Left lobe of liver (tissue), 2 donors: ENCODE measurements at regions not wholly inside any gene's neighbourhood (a gene's known extent, or its start where the extent isn't known, plus 50 kb on each side); places are given as distances from the start of the nearest gene placed in this dataset.
A peak's percentile ranks its signal among the peaks of the same experiment; 100 is the strongest.
"Not testable (repeated sequence)": the region's sequence is repeated elsewhere in the genome, so short reads cannot be mapped to it uniquely, and the experiment has no call there.

Experiments used
- ATAC-seq: fragments of 200-7000 bp; cut with Tn5 transposase; one replicate; pipeline ENCODE4 v1.9.1; 2020; ENCODE audit warnings: mild to moderate bottlenecking, moderate library complexity
- DNase-seq: peaks from one replicate; pipeline ENCODE4 v3.0.0-alpha.2; 2020; ENCODE audit warnings: low spot score
- donor health status: DM: no; HTN: no; CAD: no; lungs with moderate emphysema.
- donor health status: DM: no; HTN: yes; CAD: no.

DNA sequence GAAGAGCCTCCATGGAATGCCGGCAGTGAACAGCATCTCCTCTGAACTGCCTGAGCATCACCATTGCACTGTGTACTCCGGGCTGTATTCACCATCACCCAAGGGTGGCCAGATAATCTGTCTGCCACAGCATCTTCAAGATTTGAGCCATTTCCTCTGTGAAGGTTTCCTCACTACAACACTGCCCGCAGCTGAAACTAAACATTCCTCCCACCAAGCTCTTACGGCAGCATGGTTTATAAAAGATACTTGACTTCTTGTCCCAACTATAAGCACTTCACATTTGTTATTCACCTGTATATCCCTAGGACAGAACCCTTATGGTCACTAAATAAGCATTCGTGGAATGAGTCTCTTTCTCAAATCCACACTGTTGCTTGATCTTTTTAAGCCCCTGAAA is 125.9 kb downstream of the SST start:
- ATAC-seq (no peak), DNase-seq (no peak)

DNA sequence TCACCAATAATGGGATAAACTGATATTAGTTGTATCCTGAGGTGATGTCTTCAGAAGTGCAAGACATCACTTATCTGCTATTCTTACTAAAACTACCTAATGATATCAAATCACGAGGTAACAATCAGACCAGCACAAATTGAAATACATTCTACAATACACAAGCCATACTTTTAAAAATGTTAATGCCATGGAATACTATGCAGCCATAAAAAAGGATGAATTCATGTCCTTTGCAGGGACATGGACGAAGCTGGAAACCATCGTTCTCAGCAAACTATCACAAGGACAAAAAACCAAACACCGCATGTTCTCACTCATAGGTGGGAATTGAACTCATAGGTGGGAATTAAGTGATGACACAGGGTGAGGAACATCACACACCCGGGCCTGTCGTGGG is 129.3 kb downstream of the SST start:
- ATAC-seq, result no peak
- DNase-seq, result no peak

DNA sequence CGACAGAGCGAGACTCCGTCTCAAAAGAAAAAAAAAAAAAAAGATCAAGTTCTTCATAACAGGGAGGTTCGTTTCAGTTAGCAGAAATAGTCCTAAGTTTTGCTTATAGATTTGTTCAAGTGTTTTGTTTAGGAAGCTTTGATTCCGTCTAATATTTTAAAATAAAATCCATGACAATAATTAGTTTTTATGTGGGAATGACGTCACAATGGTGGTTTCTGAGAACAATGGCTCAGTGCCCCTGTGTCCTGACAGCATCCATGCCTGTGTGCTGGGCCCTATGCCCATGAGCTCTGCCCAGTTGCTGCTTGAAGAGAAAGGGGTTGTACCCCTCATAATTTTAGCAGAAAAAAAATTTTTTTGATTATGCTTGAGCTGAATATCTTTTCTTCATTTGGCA is 134.0 kb downstream of the SST start:
- ATAC-seq, result no peak
- no peak for DNase-seq

DNA sequence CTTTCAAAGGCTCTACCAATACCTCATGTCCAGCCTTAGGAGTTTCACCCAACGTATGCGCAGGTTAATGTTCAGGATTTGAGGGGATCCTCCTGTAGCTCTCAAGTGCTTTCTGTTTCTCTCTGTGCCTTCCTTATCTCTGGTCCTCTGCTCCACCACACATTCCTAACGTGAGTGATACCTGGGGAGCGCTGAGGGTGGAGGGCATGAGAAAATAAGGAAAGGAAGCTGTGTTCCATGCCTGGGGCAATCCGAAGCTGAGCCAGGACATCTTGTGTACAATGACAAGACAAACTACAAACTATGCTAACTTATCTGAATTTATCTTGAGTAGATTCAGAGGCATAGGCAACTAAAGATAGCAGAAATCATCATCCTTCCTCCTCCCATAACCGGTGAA is 136.4 kb downstream of the SST start:
- DNase-seq (no peak), ATAC-seq (no peak)

DNA sequence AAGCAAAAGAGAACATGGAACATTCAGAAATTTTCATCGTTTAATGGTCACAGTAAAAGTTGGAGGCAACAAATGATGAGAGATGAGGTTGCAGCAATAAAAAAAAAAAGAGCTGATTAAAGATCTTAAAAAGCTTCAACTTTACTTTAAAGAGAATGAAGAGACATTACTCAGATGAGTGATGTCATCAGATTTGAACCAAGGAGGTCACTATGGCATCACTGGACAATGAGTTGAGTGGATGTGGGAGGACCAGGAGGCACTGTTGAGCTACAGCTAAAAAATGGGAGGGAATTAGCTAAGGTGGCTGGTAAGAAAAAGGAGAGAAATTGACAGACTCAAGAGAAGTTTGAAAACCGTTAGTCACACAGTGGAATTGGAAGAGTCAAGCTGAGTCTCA is 138.4 kb downstream of the SST start:
- ATAC-seq (no peak), DNase-seq (no peak)

DNA sequence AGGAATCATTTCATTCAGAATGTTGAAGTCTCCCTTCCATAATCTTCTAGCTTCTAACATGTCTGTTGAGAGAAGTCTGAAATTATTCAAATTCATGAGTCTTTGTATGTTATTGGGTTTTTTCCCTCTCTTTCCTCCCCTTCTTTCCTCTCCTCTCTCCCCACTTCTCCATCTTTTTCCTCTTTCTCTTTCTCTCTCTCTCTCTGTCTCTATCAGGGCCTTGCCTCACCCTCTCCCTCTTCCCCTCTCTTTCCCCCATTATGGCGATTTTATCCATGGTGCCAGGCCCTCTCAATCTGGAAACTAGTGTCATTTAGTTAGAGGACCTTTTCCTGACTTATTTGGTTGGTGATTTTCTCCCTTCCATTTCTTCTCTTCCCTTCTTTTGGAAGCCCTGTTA is 147.3 kb downstream of the SST start:
- no peak for DNase-seq
- no peak for ATAC-seq

DNA sequence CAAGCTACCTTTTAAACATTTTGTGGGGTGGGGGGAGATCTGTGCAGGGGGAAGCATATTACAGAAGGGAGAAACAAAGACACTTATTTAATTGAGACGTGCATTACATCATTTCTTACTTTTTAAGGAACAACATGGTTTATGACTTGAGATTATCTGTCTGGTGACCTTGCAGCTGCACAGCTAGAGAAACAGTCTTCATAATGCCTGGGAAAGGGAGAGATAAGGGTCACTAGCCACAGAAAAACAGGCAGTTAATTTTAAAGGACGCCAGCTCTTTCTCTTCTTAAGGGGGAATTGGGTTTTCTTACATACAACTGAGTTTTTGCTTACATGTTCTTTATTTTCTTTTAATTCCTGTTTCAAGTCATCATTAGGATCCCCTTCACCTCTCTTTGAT is 147.9 kb downstream of the SST start:
- ATAC-seq (no peak), DNase-seq (no peak)

DNA sequence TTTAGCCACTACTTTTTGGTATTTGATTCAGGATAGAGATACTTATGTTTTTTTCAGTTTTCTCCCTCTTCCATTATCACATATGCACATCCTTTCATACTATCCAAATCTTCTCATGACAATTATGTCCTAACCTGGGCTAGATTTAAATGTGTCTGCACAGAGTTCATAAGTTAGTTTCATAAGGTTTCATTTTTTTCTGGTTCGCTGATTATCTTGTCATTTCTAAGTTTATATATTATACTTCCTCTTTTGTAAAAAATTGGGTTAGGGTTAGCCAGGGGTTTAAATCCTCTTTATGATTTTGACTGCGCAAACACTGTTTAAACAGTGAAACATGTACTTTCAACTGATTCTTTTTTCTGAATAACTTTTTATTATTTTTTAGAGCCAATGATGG is 148.6 kb downstream of the SST start:
- DNase-seq, result no peak
- ATAC-seq, result no peak

DNA sequence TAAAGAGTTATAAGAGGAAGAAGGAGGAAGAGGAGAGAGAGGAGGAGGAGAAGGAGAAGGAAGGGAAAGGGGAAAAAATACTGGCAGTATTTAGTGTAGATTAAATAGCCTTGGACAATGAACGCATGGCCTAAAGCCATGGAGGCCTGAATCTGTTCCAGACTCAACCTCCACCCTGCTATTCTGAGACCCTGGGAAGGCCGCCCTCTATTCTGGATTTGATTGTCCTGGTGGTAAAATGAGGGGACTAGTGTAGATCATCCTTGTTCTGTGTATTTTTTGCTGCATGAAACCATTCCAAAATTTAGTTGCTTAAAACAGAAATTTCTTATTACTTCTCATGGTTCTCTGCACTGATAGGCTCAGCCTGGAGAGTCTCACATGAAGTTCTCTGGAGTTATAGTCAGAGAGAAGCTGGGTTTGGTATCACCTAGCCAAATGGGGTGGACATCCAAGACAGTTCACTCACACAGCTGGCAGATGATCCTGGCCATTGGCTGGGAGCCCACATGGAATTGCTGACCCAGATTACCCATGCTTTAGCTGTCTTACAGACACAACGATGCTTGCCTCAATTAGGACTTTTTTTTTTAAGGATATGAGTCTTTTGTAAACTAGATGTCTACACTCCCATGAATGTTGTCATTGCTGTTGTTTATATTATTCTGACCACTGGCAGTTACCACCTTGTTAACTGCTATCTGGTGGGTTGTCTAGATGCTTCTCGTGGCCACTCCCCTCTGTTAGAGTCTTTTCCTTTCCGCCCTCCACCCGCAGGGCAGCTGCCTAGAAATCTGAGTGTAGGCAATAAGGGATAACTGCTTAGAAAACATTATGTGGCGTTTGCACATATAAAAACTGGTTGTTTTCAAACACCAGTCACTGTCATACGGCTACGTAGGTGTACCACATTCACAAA is 149.9 kb downstream of the SST start:
- DNase-seq, result peak; percentile 55
- ATAC-seq, result peak; percentile 67

DNA sequence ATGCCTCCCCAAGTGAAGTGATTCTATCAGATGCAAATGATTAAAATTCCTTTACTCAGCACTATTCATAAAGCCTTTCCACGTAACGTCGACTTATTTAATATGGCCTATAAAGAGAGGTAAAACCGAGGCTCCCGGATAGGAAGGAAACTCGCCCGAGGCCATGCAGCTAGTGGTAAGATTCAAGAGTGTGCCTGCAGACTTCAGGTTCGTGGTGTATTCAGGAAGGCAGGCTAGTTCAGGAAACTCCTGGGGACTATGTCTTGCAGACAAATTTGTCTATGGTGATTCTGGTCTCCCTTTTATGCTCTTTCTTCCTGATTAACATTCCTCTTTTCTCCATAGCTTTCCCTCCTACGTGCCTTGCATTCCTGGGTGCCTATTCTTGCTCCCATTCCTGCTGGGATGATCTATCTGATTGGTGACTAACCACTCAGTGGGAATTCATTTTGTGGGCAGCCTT is 150.7 kb downstream of the SST start:
- DNase-seq, result no peak
- no peak for ATAC-seq

DNA sequence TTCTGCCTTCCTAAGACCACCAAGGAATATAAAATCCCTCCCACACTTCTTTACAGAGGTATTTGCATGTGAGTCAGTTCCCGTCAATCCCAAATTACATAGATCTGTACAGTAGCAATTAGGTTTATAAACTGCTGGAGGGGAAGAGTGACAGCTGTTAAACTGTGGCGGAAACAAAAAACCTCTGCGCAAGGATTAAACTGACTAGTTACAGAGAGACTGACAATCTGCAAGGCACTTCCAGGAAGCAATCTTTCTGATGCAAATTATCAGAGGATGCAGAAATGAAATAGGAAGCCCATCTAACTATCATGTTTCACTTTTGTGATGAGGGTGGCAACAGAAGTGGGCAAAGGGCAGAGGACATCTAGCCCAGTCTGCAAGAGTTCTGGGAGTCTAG is 150.4 kb downstream of the RTP4 start:
- DNase-seq (no peak), ATAC-seq (no peak)

DNA sequence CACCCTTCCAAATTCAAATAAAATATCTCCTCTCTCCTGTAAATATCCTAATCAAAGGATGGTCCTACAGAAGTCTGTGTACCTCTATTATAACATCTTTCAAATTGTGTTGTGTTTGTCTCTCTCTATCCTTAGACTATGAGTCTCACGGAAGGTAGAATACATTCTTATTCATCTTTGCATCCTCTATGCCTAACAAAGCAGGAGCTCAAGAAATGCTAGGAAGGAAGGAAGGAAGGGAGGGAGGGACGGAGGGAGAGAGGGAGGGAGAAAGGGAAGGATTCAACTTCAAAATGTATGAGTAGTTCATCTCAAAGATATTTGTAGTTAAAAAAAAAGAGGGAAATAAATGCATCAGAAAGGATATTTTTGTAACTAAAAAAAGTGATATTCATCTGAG is 150.0 kb downstream of the RTP4 start:
- DNase-seq (no peak), ATAC-seq (no peak)

DNA sequence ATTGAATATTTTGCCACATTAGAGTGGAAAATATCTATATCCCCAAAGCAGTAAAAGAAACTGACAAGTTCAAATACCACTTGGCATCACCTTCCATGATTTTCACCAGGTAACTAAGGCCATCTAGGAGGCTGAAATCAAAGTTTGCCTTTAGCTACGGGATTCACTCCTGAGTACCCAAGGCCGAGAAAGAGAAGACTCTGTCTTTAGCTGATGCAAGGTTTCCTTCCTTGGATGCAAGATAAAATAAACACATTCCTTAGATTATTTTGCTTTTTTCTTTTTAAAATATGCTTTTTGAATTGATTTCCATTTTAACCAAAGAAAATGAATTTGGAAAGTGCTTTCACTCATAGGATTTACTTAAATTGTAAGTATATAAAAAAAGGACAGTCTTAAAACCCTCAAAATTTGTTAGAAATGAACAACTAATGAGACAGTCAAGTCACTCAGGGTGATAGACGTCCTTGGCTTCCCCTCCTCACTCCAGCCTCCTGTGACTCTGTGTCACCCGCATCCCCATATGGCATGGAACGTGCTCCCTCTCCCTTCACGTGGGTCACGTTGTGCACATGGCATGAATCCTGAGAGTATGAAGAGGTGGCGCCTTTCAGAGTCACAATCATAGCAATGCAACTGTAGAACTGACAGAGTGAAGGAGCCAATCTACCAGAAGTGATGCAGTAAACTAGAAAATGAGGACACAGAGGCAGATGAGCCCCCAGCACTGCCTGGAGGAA is 148.4 kb downstream of the RTP4 start:
- DNase-seq, result no peak
- ATAC-seq, result no peak

DNA sequence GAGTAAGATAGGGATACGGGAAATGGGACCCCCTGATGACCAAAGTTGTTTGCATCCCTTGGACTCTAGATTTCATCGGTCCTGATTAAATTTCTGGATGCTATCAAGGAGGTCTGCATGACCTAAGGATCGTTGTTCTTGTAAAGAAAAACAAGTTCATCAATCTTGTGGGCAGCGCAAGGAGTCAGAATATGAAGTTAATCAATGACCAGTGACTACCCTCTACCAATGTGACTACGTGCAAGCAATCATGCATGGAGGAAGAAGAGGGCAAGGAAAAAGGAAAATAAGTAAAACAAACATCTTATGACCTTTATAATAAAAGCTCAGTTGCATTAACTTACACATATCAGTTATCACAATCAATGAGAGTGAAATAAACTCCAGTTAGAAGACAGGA is 139.7 kb downstream of the RTP4 start:
- no peak for ATAC-seq
- no peak for DNase-seq

DNA sequence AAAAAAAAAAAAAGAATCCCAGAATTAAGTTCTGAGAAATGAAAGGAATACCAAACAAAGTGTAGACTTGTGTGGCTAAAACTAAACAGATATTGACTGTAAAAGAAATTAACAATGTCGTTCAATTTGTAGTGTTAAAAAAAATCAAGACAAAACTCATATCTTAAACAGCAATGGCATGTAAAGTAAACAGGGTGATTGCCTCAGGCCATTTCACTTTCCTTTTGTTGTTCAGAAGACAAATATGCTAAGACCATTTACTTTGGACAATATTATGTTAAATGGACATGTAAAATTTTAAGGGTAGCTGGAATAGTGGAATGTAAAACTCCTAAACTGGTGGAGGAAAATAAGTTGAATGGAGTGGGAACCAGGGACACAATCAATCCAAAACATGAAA is 139.1 kb downstream of the RTP4 start:
- ATAC-seq (no peak), DNase-seq (no peak)

DNA sequence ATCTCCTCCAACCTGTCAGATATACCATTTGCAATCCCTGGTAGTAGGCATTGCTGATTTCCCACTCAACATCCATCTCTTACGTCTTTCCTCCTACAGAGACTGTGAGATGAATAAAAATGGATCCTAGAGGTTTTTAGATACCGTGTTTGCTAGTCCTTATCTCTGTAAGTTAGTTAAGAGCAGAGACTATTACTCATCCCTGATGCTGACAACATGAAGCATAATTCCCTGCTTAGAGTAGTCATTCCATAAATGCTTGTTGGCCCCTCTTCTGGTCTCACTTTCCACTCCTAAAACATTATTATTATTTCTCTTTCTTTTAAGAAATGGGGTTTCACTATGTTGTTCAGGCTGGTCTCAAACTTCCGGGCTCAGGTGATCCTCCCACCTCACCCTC is 136.2 kb downstream of the RTP4 start:
- DNase-seq, result no peak
- no peak for ATAC-seq

DNA sequence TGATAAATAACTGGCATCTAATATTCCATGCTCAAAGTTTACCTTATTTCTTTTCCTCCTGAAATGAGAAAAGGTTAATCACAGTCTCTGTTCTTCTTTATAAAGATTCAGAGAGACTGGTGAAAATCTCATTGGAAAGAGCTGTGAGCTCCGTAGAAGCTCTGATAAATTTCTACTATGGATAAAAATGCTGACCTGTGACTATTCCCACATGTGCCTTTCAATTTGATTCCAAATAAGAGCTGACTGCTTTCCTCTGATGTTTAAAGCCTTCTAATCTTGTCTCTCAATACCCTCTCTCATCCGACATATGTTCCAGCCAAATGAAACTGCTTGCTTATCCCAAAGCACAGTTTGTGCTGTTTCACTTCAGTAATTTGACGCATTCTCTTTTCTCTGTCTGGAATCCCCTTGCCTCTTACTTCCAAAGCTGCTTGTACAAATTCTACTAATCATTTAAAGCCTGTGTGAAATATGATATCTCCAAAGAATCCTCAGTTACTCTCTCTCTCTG is 130.1 kb downstream of the RTP4 start:
- ATAC-seq (no peak), DNase-seq (no peak)

DNA sequence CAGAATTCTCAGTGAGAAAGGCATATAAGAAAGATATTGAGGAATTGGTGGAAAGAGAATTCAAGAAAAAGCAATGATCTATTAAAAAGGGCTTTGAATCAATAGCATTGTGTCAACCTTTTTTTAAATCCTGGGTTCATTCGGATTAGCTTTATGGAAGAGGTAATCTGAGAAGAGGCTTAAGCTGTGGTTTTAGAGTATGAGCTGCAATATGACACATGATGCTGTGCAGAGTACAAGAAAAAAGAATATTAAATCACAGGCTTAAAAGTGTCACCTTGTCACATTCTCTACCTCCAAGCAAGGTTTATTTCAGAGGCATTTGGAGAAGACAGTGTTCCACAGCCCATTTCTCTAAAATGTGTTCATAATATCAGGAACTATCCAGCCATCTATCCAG is 128.9 kb downstream of the RTP4 start:
- DNase-seq (no peak), ATAC-seq (no peak)

DNA sequence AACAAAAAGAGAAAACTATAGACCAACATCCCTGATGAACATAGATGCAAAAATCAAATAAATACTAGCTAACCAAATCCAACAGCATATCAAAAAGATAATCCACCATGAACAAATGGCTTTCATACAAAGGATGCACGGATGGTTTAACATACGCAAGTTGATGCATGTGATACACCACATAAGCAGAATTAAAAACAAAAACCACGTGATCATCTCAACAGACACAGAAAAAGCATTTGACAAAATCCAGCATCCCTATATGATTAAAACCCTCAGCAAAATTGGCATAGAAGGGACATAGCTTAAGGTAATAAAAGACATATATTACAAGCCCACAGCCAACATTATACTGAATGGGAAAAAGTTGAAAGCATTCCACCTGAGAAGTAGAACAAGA is 125.9 kb downstream of the RTP4 start:
- not testable (repeated sequence) for DNase-seq, ATAC-seq

DNA sequence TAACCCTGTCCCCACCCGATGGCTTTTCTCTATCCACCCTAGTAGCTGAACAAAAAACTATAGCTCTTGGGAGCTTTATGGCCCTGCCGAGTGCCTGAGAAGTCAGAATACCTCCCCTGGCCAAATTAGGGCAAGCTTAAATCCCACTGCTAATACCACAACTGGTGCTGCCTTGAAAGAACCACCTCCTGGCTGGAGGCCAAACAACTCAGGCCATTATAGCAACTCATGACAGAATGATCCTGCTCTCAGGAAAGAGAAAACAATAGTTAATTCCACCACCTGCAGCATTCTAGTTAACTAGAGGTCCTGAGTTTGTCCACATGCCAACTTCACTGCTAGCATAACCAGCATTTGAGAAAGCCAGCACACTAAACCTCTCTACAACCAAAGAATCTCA is 123.2 kb downstream of the RTP4 start:
- no peak for ATAC-seq

DNA sequence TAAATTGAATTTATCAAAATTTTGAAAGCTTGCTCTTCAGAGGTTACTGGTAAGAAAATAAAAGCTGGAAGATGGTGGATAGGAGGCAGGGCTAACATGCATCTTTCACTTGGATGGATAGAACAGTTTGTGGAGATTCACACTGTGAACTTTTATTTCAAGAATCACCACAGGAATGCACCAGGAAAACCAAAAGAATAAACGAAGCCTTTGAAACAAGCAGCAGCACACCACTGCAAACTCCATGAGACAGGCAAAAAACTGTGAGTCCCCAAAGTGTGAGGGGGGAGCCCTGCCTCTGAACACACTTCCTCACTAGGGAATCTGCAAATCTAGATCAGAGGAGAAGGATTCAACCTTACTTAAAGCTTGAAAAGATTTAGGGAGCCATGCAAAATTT is 122.2 kb downstream of the RTP4 start:
- ATAC-seq, result no peak
- no peak for DNase-seq

More for the DNA sequence above, 123.2 kb downstream of the RTP4 start:
- no peak for DNase-seq
